ENCODE measurements at regions not wholly inside any gene's neighbourhood (a gene's known extent, or its start where the extent isn't known, plus 50 kb on each side); places are given as distances from the start of the nearest gene placed in this dataset.

DNA sequence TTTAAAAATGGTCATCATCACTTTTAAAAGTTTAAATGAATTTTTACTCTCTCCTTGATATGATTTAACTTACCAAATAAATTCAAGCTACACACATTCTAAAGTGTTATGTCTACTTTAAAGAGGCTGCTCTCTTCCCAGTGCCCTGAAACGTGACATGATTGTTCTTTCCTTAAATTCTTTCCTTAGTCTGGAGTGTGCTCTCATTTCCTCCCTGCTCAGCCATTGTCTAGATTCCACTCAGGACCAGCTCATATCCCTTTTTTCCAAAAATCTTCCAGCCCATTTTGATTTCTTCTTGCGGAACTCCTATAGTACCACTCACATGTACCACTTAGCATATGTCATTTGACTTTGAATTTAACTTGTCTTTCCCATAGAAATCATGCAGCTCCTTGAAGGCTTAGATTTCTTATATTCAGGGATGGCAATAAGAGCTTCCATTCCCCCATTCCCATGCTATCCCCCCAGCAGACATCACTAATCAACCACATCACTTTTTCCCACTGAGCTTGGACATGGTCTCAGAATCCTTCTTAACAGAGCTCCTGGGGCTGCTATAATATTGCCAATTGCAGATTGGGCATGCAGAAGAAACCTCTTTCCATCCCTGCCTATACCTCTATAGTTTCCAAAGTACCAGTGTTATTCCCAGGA is 54.7 kb upstream of the ITPKB start:
- ATAC-seq (ENCODE audit: low read depth) (no peak), DNase-seq (no peak)
- no peak for TF ChIP-seq EZH2 (IDR thresholded peaks at IDR 0.05; ENCODE audit: borderline replicate concordance, insufficient read depth, low read depth, low read length, poor library complexity, severe bottlenecking)
- TF ChIP-seq, protein P1, sequence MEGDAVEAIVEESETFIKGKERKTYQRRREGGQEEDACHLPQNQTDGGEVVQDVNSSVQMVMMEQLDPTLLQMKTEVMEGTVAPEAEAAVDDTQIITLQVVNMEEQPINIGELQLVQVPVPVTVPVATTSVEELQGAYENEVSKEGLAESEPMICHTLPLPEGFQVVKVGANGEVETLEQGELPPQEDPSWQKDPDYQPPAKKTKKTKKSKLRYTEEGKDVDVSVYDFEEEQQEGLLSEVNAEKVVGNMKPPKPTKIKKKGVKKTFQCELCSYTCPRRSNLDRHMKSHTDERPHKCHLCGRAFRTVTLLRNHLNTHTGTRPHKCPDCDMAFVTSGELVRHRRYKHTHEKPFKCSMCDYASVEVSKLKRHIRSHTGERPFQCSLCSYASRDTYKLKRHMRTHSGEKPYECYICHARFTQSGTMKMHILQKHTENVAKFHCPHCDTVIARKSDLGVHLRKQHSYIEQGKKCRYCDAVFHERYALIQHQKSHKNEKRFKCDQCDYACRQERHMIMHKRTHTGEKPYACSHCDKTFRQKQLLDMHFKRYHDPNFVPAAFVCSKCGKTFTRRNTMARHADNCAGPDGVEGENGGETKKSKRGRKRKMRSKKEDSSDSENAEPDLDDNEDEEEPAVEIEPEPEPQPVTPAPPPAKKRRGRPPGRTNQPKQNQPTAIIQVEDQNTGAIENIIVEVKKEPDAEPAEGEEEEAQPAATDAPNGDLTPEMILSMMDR (IDR thresholded peaks at IDR 0.05): no peak
- no peak overlapping the region for H3K27ac Mint-ChIP-seq
- POLR2A ChIA-PET: no interaction called here
- CTCF ChIA-PET: interaction anchor here (0.7 kb wide), 2 partner anchors 22 to 167 kb away, joined by 3 read pairs; no protein-coding TSS in a partner anchor
- intact Hi-C loops (cut with micrococcal nuclease): no loop called here
- no peaks in the 10 kb centered on the region for H4K20me1 ChIP-seq (ENCODE audit: control insufficient read depth, insufficient read depth, low read length, poor library complexity, severe bottlenecking)
- no peak overlapping the region for H3K9ac ChIP-seq (ENCODE audit: low read length)
- H3K27ac ChIP-seq (ENCODE audit: low read length in 2 of 2): no peak overlapping the region
- H3K4me1 ChIP-seq (ENCODE audit: control insufficient read depth in 2 of 2, insufficient read depth in 2 of 2, low read length in 2 of 2): peaks cover under 1 to 6% of the 10 kb centered on the region in 2 donors
- H3K4me2 ChIP-seq (replicated peaks; ENCODE audit: low read depth, low read length, poor library complexity, severe bottlenecking): no peak overlapping the region
- no peak overlapping the region for H3K4me3 ChIP-seq (ENCODE audit: control extremely low read depth in 1 of 5, extremely low read depth in 1 of 5, insufficient read depth in 1 of 5, low read depth in 2 of 5, low read length in 4 of 5)
- no peak overlapping the region for H2AFZ ChIP-seq (ENCODE audit: insufficient read depth, low read depth, low read length, poor library complexity, severe bottlenecking)
- H3K79me2 ChIP-seq (ENCODE audit: control insufficient read depth, insufficient read depth, low read length): no peaks in the 10 kb centered on the region
- no peak overlapping the region for H3K4me3 Mint-ChIP-seq
- no peaks in the 10 kb centered on the region for H3K9me3 Mint-ChIP-seq (ENCODE audit: insufficient read depth)
- H3K4me1 Mint-ChIP-seq: peaks cover 9% of the 10 kb centered on the region
- H3K36me3 ChIP-seq (replicated peaks in 1 of 2; ENCODE audit: control extremely low read depth in 1 of 2, control insufficient read depth in 1 of 2, extremely low read depth in 1 of 2, insufficient read depth in 2 of 2, low read length in 1 of 2): no peaks in the 10 kb centered on the region
- H3K9me3 ChIP-seq (ENCODE audit: control extremely low read depth in 1 of 3, control insufficient read depth in 2 of 3, insufficient read depth in 1 of 3, low read length in 2 of 3): no peaks in the 10 kb centered on the region
- peaks cover 4% of the 10 kb centered on the region for H3K27me3 Mint-ChIP-seq
- H3K27me3 ChIP-seq (replicated peaks in 1 of 4; ENCODE audit: control extremely low read depth in 1 of 4, control insufficient read depth in 3 of 4, insufficient read depth in 4 of 4, low read length in 3 of 4): peaks cover 0 to under 1% (median 0%) of the 10 kb centered on the region in 4 experiments
- 100% methylated on average over 2 of the region's 2 CpGs for WGBS (ENCODE audit: insufficient coverage)

DNA sequence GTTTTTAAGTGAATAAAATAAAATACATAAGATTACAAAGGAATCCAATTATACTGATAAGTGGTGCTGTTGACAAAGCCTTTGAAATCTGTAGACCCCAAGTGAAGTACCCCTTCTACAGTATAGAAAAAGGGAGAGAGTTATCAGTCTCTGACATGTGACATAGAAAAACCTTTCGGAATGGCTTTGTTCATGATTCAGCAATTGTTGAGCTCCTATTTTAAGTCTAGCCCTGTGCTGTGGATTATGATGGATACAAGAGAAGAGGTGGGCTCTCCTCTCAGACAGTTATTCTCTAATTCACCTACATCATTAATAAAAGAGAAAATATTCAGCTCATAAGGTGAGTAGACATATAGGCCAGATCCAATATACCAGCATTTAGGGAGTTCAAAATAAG is 53.3 kb upstream of the ITPKB start:
- ChIA-PET CTCF (interaction anchor here (1.6 kb wide), 1 partner anchor 166 kb away, joined by 4 read pairs; no protein-coding TSS in a partner anchor), POLR2A (no interaction called here)
- peaks cover 4% of the 10 kb centered on the region for H3K4me1 Mint-ChIP-seq
- no peaks in the 10 kb centered on the region for H3K36me3 ChIP-seq (replicated peaks in 1 of 2; ENCODE audit: control extremely low read depth in 1 of 2, control insufficient read depth in 1 of 2, extremely low read depth in 1 of 2, insufficient read depth in 2 of 2, low read length in 1 of 2)
- intact Hi-C loops (cut with micrococcal nuclease): no loop called here
- no peak overlapping the region for H3K4me3 Mint-ChIP-seq
- H3K79me2 ChIP-seq (ENCODE audit: control insufficient read depth, insufficient read depth, low read length): no peaks in the 10 kb centered on the region
- H3K27ac Mint-ChIP-seq: no peak overlapping the region
- H4K20me1 ChIP-seq (ENCODE audit: control insufficient read depth, insufficient read depth, low read length, poor library complexity, severe bottlenecking): no peaks in the 10 kb centered on the region
- H3K4me2 ChIP-seq (replicated peaks; ENCODE audit: low read depth, low read length, poor library complexity, severe bottlenecking): no peak overlapping the region
- no peaks in the 10 kb centered on the region for H3K4me1 ChIP-seq (ENCODE audit: control insufficient read depth in 2 of 2, insufficient read depth in 2 of 2, low read length in 2 of 2)
- H3K27me3 Mint-ChIP-seq: peaks cover 4% of the 10 kb centered on the region
- H3K27ac ChIP-seq (ENCODE audit: low read length in 2 of 2): no peak overlapping the region
- no peak overlapping the region for H2AFZ ChIP-seq (ENCODE audit: insufficient read depth, low read depth, low read length, poor library complexity, severe bottlenecking)
- TF ChIP-seq EZH2 (IDR thresholded peaks at IDR 0.05; ENCODE audit: borderline replicate concordance, insufficient read depth, low read depth, low read length, poor library complexity, severe bottlenecking): no peak
- TF ChIP-seq, protein P1 (IDR thresholded peaks at IDR 0.05): no peak
- no peak overlapping the region for H3K4me3 ChIP-seq (ENCODE audit: control extremely low read depth in 1 of 5, extremely low read depth in 1 of 5, insufficient read depth in 1 of 5, low read depth in 2 of 5, low read length in 4 of 5)
- ATAC-seq (ENCODE audit: low read depth) (no peak), DNase-seq (no peak)
- peaks cover 0 to 2% (median 0%) of the 10 kb centered on the region in 4 experiments for H3K27me3 ChIP-seq (replicated peaks in 1 of 4; ENCODE audit: control extremely low read depth in 1 of 4, control insufficient read depth in 3 of 4, insufficient read depth in 4 of 4, low read length in 3 of 4)
- WGBS (ENCODE audit: insufficient coverage): no CpG with 5 or more reads among the region's 1 CpG
- H3K9ac ChIP-seq (ENCODE audit: low read length): no peak overlapping the region
- no peaks in the 10 kb centered on the region for H3K9me3 Mint-ChIP-seq (ENCODE audit: insufficient read depth)
- H3K9me3 ChIP-seq (ENCODE audit: control extremely low read depth in 1 of 3, control insufficient read depth in 2 of 3, insufficient read depth in 1 of 3, low read length in 2 of 3): no peaks in the 10 kb centered on the region

Measured in B cell (primary cell).